ENCODE measurements at regions not wholly inside any gene's neighbourhood (a gene's known extent, or its start where the extent isn't known, plus 50 kb on each side); places are given as distances from the start of the nearest gene placed in this dataset.

- WGBS, 2 experiments (ENCODE audit: insufficient coverage in 1 of 2, insufficient read length in 1 of 2) = 86 to 100% methylated on average over 1 to 3 of the region's 3 CpGs
- Mint-ChIP-seq H3K27me3 (ENCODE audit: insufficient read depth) (no peaks in the 10 kb centered on the region), H3K27ac (no peak overlapping the region), H3K9me3 (no peaks in the 10 kb centered on the region), H3K4me1 (peaks cover 15% of the 10 kb centered on the region), H3K4me3 (no peak overlapping the region), H3K36me3 (ENCODE audit: low read depth) (no peaks in the 10 kb centered on the region)
- Histone ChIP-seq H3K36me3 (ENCODE audit: control insufficient read depth, insufficient read depth, low read length) (no peaks in the 10 kb centered on the region), H3K9ac (ENCODE audit: extremely low read depth, low read length, poor library complexity, severe bottlenecking) (no peak overlapping the region), H3K9me3 (ENCODE audit: control insufficient read depth, low read length) (no peaks in the 10 kb centered on the region), H3K4me3 (ENCODE audit: low read length) (no peak overlapping the region), H3K27ac (ENCODE audit: low read depth, low read length) (no peak overlapping the region), H3K27me3 (ENCODE audit: control insufficient read depth, insufficient read depth, low read length, poor library complexity, severe bottlenecking) (peaks cover 6% of the 10 kb centered on the region), H3K4me1 (ENCODE audit: control insufficient read depth, insufficient read depth, low read length) (no peaks in the 10 kb centered on the region)
- no peak for TF ChIP-seq CTCF (conservative IDR thresholded peaks at IDR 0.05)
- no peak for DNase-seq
Measured at GRCh38 chr7:115674467-115675024, 356.0 kb downstream of the TFEC start.

GRCh38 chr7:115672024-115672423, 358.5 kb downstream of the TFEC start:
- H3K27me3 ChIP-seq (ENCODE audit: control insufficient read depth, insufficient read depth, low read length, poor library complexity, severe bottlenecking) = peaks cover 6% of the 10 kb centered on the region
- H3K4me1 ChIP-seq (ENCODE audit: control insufficient read depth, insufficient read depth, low read length) = no peaks in the 10 kb centered on the region
- H3K27me3 Mint-ChIP-seq (ENCODE audit: insufficient read depth) = no peaks in the 10 kb centered on the region
- no peaks in the 10 kb centered on the region for H3K9me3 ChIP-seq (ENCODE audit: control insufficient read depth, low read length)
- TF ChIP-seq CTCF (conservative IDR thresholded peaks at IDR 0.05) = no peak
- peaks cover 5% of the 10 kb centered on the region for H3K4me1 Mint-ChIP-seq
- H3K4me3 Mint-ChIP-seq = no peak overlapping the region
- H3K27ac Mint-ChIP-seq = no peak overlapping the region
- no peaks in the 10 kb centered on the region for H3K36me3 Mint-ChIP-seq (ENCODE audit: low read depth)
- H3K9me3 Mint-ChIP-seq = no peaks in the 10 kb centered on the region
- no peaks in the 10 kb centered on the region for H3K36me3 ChIP-seq (ENCODE audit: control insufficient read depth, insufficient read depth, low read length)
- WGBS, 2 experiments (ENCODE audit: insufficient coverage in 1 of 2, insufficient read length in 1 of 2) = 93% methylated on average over 1 of the region's 1 CpG; no CpG with 5 or more reads in 1 of the 2 experiments
- H3K27ac ChIP-seq (ENCODE audit: low read depth, low read length) = no peak overlapping the region
- no peak overlapping the region for H3K9ac ChIP-seq (ENCODE audit: extremely low read depth, low read length, poor library complexity, severe bottlenecking)
- H3K4me3 ChIP-seq (ENCODE audit: low read length) = no peak overlapping the region
- DNase-seq = no peak

- H3K4me3 Mint-ChIP-seq = no peak overlapping the region
- H3K9me3 Mint-ChIP-seq = no peaks in the 10 kb centered on the region
- DNase-seq = no peak
- Histone ChIP-seq H3K4me3 (ENCODE audit: low read length) (no peak overlapping the region), H3K4me1 (ENCODE audit: control insufficient read depth, insufficient read depth, low read length) (no peaks in the 10 kb centered on the region), H3K27me3 (ENCODE audit: control insufficient read depth, insufficient read depth, low read length, poor library complexity, severe bottlenecking) (no peaks in the 10 kb centered on the region), H3K9ac (ENCODE audit: extremely low read depth, low read length, poor library complexity, severe bottlenecking) (no peak overlapping the region), H3K9me3 (ENCODE audit: control insufficient read depth, low read length) (no peaks in the 10 kb centered on the region), H3K36me3 (ENCODE audit: control insufficient read depth, insufficient read depth, low read length) (no peaks in the 10 kb centered on the region), H3K27ac (ENCODE audit: low read depth, low read length) (no peak overlapping the region)
- no peaks in the 10 kb centered on the region for H3K4me1 Mint-ChIP-seq
- no peaks in the 10 kb centered on the region for H3K36me3 Mint-ChIP-seq (ENCODE audit: low read depth)
- TF ChIP-seq CTCF (conservative IDR thresholded peaks at IDR 0.05) = no peak
- H3K27ac Mint-ChIP-seq = no peak overlapping the region
- H3K27me3 Mint-ChIP-seq (ENCODE audit: insufficient read depth) = no peaks in the 10 kb centered on the region
Measured at GRCh38 chr7:115662676-115663075, 367.9 kb downstream of the TFEC start.

Measured in endodermal cell (in vitro differentiated cells).